ENCODE measurements at regions not wholly inside any gene's neighbourhood (a gene's known extent, or its start where the extent isn't known, plus 50 kb on each side); places are given as distances from the start of the nearest gene placed in this dataset.
A peak's percentile ranks its signal among the peaks of the same experiment; 100 is the strongest.

DNA sequence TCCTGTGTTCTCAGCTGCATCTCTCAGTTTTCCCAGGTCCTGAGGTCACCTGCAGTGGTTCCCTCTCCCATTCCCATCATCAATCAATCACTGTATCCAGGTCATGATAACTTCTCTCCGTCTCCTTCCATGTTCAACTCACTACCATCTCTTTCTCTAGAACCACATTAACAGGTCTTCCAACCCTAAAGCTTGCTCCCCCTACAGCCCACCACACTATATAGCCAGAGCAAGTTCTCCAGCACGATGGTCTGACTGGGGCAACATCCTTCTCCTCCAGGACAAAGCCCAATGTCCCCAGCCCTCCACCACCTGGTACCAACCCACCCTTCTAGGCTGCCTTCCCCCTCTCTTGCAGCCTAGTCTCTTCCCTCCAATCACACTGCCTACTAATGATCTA, 241.6 kb downstream of the CDK5RAP2 start:
- H3K36me3 ChIP-seq: no peaks in the 10 kb centered on the region
- no peaks in the 10 kb centered on the region for H4K20me1 ChIP-seq
- H3K27me3 ChIP-seq: no peaks in the 10 kb centered on the region
- TF ChIP-seq Cebpa-rat (IDR thresholded peaks at IDR 0.05): no peak
- H3K27ac ChIP-seq: no peak overlapping the region
- no peaks in the 10 kb centered on the region for H3K9me3 ChIP-seq
- peaks cover 7% of the 10 kb centered on the region; the same call in 1 of the 2 replicates for H3K4me1 ChIP-seq
- no peak overlapping the region for H3K4me3 ChIP-seq
- no peak overlapping the region for H3K4me2 ChIP-seq
- no peak overlapping the region for H3K9ac ChIP-seq

DNA sequence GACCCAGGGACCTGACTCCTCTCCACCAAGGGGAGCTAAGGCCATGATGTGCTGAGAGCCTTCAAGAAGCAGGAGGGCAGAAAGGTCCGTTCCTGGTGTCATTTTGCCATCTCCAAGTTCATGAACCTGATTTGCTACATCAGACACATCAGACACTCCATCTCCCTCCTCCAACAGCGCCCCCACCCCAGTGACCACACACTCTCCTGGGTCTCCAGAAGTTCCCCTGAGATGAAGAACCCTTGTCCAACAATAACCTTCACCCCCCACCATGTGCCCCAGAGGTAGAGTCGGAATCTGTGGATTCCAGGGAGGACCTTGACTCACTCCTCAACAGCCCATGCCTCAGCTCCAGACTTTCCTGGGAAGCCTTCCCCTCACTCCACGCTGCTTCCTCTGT, 242.8 kb downstream of the CDK5RAP2 start:
- no peaks in the 10 kb centered on the region for H3K9me3 ChIP-seq
- no peak overlapping the region for H3K4me3 ChIP-seq
- no peak for TF ChIP-seq Cebpa-rat (IDR thresholded peaks at IDR 0.05)
- H4K20me1 ChIP-seq: no peaks in the 10 kb centered on the region
- no peaks in the 10 kb centered on the region for H3K4me1 ChIP-seq
- H3K27me3 ChIP-seq: no peaks in the 10 kb centered on the region
- H3K36me3 ChIP-seq: no peaks in the 10 kb centered on the region
- no peak overlapping the region for H3K27ac ChIP-seq
- H3K9ac ChIP-seq: no peak overlapping the region
- no peak overlapping the region for H3K4me2 ChIP-seq

DNA sequence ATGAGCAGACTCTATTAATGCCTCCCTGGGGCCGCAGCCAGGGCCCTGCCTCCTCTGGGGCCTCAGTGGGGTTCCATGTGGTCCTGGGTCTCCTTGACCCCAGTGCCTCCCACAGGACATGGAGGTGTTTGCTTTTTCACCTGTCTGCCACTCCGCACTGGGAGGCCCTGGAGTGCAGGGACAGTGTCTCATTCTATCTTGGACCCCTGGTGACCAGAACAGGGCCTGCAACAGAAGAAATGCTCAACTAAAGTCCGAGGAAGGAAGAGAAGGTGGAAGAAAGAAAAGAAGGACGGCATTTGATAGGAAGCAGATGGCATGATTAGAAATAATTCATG, 243.2 kb downstream of the CDK5RAP2 start:
- no peak overlapping the region for H3K27ac ChIP-seq
- no peaks in the 10 kb centered on the region for H3K36me3 ChIP-seq
- H3K4me2 ChIP-seq: no peak overlapping the region
- H3K9ac ChIP-seq: no peak overlapping the region
- H3K4me3 ChIP-seq: no peak overlapping the region
- H3K27me3 ChIP-seq: no peaks in the 10 kb centered on the region
- H3K4me1 ChIP-seq: no peaks in the 10 kb centered on the region
- H4K20me1 ChIP-seq: no peaks in the 10 kb centered on the region
- H3K9me3 ChIP-seq: no peaks in the 10 kb centered on the region
- TF ChIP-seq Cebpa-rat (IDR thresholded peaks at IDR 0.05): no peak

DNA sequence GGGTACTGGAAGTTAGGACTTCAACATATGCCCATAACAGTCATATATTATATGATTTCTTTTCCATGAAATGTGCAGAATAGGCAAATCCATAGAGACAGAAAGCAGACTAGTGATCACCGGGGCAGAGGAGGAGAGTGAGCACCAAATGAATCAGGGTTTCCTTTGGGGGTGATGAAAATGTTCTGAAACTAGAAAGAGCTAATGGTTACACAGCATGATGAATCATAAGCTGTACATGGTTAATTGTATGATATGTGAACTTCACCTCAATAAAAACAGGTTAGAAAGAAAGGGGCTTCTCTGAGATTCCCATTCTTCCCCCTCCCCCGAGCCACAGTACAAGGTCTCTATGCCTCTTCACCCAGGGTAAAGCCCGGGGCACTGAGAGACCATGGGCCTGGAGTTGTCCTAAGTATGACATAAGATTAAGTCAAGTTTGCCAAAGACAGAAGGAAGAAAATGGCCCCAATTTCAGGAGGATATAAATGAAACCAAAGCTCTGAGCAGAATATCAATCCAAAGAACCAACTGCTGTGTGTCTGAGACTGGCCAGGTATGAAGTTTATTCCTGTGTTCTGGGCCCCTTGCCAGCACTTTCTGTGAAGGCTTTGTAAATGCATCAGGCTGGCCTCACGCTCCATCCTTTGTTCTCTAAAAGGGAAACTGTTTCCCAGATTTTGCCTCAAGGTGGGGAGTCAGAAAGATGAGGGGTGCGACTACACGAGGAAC, 243.8 kb downstream of the CDK5RAP2 start:
- Histone ChIP-seq H3K9me3 (no peaks in the 10 kb centered on the region), H3K4me2 (no peak overlapping the region), H3K36me3 (no peaks in the 10 kb centered on the region), H3K27ac (no peak overlapping the region), H3K9ac (no peak overlapping the region), H3K27me3 (no peaks in the 10 kb centered on the region), H3K4me1 (no peaks in the 10 kb centered on the region), H3K4me3 (no peak overlapping the region), H4K20me1 (no peaks in the 10 kb centered on the region)
- TF ChIP-seq Cebpa-rat (IDR thresholded peaks at IDR 0.05): no peak

DNA sequence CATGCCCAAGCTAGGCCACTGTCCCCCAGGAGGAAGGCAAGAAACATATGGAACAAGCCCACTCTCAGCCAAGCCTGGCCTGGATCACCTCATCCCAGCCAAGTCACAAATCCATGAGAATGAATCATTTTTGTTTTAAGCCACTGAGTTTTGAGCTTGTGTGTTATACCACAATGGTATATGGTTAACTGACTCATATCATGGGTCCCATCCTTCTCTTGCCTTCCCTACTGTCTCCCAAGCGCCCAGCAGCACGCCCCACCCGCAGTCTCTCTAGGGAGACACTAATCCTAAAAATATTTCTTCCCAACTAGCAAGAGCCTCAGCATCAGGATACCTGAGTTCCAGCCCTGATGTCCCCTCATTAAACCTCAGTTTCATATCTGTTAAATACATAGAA, 248.1 kb downstream of the CDK5RAP2 start:
- Histone ChIP-seq H3K36me3 (no peaks in the 10 kb centered on the region), H4K20me1 (no peaks in the 10 kb centered on the region), H3K4me1 (peaks cover 12% of the 10 kb centered on the region), H3K27me3 (no peaks in the 10 kb centered on the region), H3K4me3 (no peak overlapping the region), H3K27ac (no peak overlapping the region), H3K4me2 (no peak overlapping the region), H3K9me3 (no peaks in the 10 kb centered on the region), H3K9ac (no peak overlapping the region)
- no peak for TF ChIP-seq Cebpa-rat (IDR thresholded peaks at IDR 0.05)

DNA sequence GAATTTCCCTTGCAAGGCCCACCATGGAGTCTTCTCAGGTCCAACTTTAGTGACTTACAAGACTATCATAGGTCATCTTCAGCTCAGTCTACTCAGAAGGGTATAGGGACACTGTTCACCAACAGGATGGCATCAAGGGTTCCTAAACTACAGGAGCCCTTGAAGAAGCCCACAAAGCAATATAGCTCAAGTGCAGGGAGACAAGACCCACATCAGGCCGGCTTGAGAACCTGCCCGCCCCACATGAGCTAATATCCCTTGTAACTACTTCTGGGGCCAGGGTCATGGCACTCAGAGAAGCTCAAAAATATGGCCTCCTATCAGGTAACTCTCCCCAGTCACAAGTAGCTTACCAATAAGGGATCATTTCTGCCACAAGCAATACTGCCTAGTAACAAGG, 249.9 kb downstream of the CDK5RAP2 start:
- Histone ChIP-seq H3K9ac (no peak overlapping the region), H3K4me1 (peaks cover 12% of the 10 kb centered on the region), H3K27ac (no peak overlapping the region), H3K4me2 (no peak overlapping the region), H3K36me3 (no peaks in the 10 kb centered on the region), H3K4me3 (no peak overlapping the region), H3K9me3 (no peaks in the 10 kb centered on the region), H3K27me3 (no peaks in the 10 kb centered on the region), H4K20me1 (no peaks in the 10 kb centered on the region)
- no peak for TF ChIP-seq Cebpa-rat (IDR thresholded peaks at IDR 0.05)

DNA sequence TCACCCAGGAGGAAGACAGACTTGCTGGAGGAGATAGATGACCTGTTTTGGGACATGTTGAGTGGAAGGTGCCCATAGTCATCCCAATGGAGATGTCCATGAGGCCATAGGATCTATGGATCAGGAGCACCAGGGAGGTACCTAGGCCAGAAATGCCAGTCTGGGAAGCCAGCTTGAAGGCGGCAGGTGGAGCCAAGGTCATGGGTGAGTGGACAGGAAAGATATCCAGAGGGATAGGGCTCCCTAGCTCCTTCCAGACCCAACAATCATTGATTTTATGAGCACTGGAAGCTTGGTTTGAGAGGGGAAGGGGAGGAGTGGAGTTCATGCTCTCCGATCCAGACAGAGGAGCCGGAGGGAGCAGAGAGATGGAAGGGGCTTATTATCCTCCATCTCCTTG, 252.6 kb downstream of the CDK5RAP2 start:
- Histone ChIP-seq H3K4me2 (peak overlapping the region; percentile 56), H3K27me3 (no peaks in the 10 kb centered on the region), H3K4me1 (peaks cover 12% of the 10 kb centered on the region), H3K27ac (no peak overlapping the region), H3K9ac (no peak overlapping the region), H3K4me3 (no peak overlapping the region), H4K20me1 (no peaks in the 10 kb centered on the region), H3K36me3 (no peaks in the 10 kb centered on the region), H3K9me3 (no peaks in the 10 kb centered on the region)
- TF ChIP-seq Cebpa-rat (IDR thresholded peaks at IDR 0.05): no peak

DNA sequence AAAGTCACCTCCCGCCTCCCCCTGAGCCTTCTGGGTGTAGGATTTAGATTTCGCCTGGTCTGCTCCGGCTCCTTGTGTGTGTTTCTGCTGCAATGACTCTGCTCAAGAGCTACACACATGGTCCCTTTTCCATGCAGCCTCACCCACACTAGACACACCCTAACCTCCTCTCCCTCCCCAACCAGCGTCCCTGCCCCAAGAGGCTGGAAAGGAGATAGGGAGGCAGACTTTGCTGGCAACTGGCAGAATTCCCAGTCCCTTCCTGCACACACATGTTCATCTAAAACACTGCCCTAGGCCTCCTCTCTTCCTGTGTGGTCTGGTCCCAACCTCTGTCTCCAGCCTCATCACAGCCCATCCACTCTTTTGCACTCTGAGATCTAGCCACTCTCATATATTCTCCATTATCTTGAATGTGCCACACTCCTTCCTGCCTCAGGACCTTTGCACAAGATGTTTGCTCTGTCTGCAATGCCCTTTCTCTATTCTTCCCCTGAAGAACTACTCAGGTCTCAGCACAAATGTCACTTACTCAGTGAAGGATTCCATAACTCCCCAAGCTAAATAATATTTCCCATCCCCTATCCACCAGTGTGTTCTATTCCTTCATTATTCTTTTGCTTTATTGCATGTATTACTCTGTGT, 253.8 kb downstream of the CDK5RAP2 start:
- Histone ChIP-seq H3K4me2 (no peak overlapping the region), H4K20me1 (no peaks in the 10 kb centered on the region), H3K27me3 (no peaks in the 10 kb centered on the region), H3K27ac (no peak overlapping the region), H3K9ac (no peak overlapping the region), H3K36me3 (no peaks in the 10 kb centered on the region), H3K9me3 (no peaks in the 10 kb centered on the region), H3K4me1 (peaks cover 12% of the 10 kb centered on the region), H3K4me3 (no peak overlapping the region)
- no peak for TF ChIP-seq Cebpa-rat (IDR thresholded peaks at IDR 0.05)

DNA sequence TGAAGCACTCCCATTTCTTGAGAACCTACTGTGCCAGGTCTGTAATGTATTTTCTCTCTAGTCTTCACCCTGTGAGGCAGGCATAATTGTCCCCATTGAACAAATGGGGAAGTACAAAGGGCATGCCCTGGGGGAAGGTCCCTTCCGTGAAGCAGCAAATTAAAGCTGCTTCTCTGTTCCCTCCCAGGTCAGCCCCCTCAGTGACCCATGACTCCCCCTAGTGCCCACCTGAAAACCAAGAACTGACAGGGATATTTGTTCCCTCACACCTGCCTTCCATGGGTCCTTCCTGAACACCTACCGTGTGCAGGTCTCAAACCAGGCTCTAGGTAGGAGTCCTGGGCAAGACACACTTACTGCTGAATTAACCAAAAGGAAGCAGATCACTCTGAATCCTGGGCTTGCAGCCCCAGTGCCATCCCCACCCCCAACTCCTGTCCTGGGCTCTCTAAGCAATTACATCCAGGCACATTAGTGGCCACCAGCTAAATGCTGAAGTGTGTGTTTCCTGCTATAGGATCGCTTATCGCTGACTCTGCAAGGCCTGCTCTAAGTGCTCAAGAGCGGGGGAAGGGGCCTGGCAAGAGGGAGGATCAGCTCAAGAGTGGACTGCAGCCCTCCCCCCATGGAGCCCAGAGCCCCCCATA, 254.8 kb downstream of the CDK5RAP2 start:
- Histone ChIP-seq H3K4me3 (no peak overlapping the region), H3K4me1 (peaks cover 12% of the 10 kb centered on the region), H3K9me3 (no peaks in the 10 kb centered on the region), H4K20me1 (no peaks in the 10 kb centered on the region), H3K4me2 (no peak overlapping the region), H3K36me3 (no peaks in the 10 kb centered on the region), H3K27ac (no peak overlapping the region), H3K9ac (no peak overlapping the region), H3K27me3 (no peaks in the 10 kb centered on the region)
- TF ChIP-seq Cebpa-rat (IDR thresholded peaks at IDR 0.05): no peak

DNA sequence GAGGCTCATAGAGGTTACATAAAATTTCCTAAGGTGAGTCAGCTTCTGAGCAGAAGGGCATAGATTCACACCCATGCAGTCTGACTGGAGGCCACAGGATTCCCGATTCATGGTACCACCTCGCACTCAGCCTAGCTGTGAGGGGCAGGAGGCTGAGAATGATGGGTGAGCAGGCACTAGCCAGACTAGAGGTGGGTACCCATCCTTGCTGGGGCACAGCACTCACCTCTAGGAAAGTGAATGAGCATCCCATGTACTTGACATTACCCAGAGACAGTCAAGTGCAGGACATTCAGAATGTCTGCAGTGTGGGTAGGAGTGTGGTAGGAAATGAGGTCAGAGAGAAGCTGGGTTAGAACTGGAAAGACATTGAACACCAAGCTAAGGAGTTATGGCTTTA, 255.5 kb downstream of the CDK5RAP2 start:
- Histone ChIP-seq H3K27ac (no peak overlapping the region), H3K4me2 (no peak overlapping the region), H3K9me3 (no peaks in the 10 kb centered on the region), H4K20me1 (no peaks in the 10 kb centered on the region), H3K27me3 (no peaks in the 10 kb centered on the region), H3K4me3 (no peak overlapping the region), H3K4me1 (peaks cover 12% of the 10 kb centered on the region), H3K36me3 (no peaks in the 10 kb centered on the region), H3K9ac (no peak overlapping the region)
- TF ChIP-seq Cebpa-rat (IDR thresholded peaks at IDR 0.05): no peak
